HG02678 (cell line): ENCODE measurements at regions not wholly inside any gene's neighbourhood (a gene's known extent, or its start where the extent isn't known, plus 50 kb on each side); places are given as distances from the start of the nearest gene placed in this dataset.
"Not testable (repeated sequence)": the region's sequence is repeated elsewhere in the genome, so short reads cannot be mapped to it uniquely, and the experiment has no call there.

ENCODE experiments used
- ATAC-seq: cut with Tn5 transposase; IDR thresholded peaks from one replicate; pipeline ENCODE4 v1.9.1; 2021; ENCODE audit warnings: mild to moderate bottlenecking, moderate library complexity; ENCODE audit not compliant: unreplicated experiment

DNA sequence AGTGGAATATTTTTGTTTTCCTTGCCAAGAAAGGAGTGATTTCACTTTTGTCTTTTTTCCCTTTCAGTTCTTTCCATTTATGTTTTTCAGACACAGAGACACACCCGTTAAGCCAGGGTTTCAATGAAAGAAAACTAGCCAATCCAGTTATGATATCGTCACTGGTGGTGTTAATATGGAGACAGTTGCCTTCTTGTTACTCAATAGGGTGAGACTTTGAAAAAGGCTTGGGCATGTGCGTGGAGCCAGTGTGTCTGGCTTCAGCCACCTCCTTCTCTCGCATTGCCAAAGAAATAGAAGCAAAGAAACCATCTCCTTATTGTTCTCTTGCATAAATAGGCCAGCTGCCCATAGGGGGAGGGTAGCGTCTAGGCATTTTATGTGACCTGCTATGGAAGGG lies 84.1 kb upstream of the DLX6 start:
- ATAC-seq: no peak

GRCh38 chr7:96921771-96922170 lies 83.6 kb upstream of the DLX6 start:
- no peak for ATAC-seq

DNA sequence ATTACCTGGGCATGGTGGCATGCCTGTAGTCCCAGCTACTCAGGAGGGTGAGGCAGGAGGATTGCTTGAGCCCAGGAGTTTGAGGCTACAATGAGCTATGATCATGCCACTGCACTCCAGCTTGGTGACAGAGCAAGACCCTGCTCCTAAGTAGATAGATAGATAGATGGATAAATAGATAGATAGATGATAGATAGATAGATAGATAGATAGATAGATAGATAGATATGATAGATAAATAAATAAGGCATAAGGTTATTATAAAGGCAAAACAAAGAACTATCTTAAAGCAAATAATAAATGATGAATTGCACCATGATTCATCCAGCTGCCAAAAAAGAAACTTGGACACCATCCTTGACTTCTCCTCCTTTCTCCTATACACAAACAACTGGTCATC lies 82.0 kb upstream of the DLX6 start:
- not testable (repeated sequence) for ATAC-seq

- ATAC-seq: no peak
These were observed 78.2 kb upstream of the DLX6 start for GRCh38 chr7:96927131-96927530.

DNA sequence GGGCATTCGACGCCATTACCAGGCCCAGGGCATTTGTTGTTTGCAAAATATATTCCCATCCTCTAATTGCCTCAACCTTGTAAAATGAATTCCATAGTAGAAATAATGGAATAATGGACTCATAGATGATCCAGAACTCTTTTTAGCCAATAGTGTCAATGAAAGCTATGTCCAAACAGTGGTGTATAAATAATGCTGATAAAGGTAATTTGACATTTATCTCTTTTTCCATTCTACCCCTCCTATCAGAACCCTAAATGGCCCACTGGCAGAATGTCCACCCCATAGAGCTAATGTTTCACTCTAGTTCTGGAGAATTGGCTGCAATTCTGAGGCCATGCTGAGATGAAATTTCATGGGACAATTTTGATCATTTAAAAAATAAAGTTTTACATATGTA lies 76.4 kb upstream of the DLX6 start:
- ATAC-seq: no peak

GRCh38 chr7:96931891-96932290 lies 73.5 kb upstream of the DLX6 start:
- ATAC-seq: no peak

DNA sequence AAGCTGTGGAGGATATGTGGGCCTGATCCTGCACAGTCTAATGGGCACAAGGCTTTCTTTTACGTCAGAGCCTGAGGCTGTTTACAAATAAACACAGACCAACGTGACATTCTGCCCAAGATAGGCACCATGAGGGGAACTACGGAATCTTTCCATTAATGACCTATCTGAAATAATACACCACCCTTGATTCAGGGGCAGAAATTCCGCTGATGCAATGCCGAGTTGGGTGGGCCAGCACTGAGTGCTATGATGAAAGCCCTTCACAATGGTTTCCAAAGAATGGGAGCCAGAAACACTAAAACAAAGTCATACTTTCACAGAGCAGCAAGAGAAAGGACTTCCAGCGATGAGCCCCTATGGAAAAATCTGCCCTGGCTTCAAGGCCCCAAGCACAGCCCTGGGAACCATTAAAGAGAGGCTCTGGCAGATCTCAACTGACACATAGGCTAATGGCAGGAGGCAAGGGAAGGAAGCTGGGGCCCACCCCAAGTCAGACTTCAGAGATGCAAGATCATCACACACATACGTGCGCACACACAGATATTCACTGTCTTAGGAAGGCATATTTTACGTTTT lies 72.2 kb upstream of the DLX6 start:
- no peak for ATAC-seq

- ATAC-seq: no peak
These were observed 68.7 kb upstream of the DLX6 start for GRCh38 chr7:96936621-96937020.

DNA sequence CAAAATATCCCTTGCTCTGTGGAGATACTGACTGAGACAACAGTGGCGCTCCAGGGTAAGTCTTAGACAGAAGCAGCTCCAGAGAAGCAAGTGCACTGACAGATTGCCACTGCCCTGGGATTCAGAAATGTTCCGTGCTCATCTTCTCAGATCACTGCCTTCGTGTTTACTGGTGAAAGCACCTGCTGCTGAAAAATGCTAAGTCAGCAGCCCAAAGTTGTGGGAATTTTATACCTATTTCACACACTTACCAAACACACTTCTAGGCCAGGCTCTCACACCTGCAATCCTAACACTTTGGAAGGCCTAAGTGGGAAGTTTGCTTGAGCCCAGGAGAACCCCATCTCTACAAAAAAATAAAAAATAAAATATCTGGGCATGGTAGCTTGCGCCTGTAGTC lies 63.2 kb upstream of the DLX6 start:
- ATAC-seq: no peak

DNA sequence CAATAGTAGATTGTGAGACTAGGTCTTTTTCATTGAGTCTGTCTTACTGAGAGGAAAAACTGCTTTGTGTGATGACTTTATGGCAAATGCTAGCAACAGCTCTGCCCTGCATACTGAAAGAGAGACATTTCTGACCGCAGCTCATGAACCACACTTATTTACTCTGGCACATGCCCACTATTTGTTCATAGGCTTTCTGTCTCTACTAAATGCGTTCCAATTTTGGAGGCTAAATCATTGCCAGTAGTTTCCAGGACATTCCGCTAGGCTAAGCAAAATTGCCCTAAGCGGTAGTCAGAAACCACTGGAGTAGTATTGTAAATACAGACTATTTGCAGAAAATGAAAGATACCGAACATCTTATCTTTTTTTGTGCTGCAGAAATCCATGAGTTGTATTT lies 55.6 kb upstream of the DLX6 start:
- no peak for ATAC-seq

DNA sequence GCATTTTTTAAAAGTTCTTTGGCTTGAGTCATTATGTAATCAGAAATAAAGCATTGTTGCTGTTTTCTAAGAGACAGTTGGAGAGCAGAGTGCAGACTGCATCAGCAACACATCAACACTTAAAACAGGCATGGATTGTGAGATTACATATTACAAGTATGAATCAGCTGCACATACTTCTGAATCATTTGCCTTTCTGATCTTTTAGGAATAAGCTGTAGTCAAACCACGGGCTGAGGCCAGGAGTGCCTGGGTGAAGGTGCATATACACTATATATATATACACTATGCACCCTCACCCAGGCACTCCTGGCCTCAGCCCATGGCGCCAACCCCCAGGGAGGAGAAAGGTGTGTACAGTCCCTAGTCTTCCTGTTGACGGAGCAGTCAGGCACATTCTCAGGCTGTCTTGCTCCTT lies 52.4 kb upstream of the DLX6 start:
- no peak for ATAC-seq

DNA sequence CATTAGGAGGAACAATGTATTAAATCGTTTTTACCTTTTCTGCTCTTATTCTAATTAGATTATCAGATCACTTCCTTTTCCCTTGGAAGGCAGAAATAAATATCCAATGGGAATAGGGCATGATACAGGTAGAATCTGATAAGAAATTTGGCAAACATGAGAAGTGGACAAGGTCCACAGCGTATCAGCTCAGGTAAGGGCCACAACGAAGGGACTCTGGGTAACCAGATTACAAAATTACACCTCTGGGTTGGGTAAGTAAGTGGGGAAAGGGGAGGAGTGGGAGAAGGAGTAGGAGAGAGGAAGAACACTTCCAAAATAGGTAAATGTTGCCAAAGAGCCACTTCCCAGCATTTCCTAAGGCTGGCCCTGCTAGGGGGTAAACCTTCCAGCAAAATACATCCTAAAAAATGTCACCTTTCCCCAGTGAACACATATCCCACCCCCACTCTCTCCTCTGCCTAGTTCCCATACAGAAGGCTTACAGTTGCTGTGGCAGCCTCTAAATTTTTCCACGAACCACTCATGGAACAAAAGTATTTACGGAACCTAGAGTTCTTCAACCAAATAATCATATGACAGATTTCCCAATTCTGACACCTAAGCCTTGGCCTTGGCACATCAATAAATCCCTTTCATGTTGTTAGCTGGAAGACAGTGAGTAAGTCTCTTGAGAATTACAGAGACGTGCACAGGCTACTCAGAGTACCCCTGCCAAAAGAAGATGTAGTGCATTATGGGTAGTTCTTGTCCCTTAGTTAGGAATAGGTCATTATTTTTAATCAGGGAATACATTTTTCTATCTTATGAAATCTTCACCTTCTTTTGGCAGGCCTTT lies 51.5 kb upstream of the DLX6 start:
- ATAC-seq: no peak
